ENCODE measurements at regions not wholly inside any gene's neighbourhood (a gene's known extent, or its start where the extent isn't known, plus 50 kb on each side); places are given as distances from the start of the nearest gene placed in this dataset.

DNA sequence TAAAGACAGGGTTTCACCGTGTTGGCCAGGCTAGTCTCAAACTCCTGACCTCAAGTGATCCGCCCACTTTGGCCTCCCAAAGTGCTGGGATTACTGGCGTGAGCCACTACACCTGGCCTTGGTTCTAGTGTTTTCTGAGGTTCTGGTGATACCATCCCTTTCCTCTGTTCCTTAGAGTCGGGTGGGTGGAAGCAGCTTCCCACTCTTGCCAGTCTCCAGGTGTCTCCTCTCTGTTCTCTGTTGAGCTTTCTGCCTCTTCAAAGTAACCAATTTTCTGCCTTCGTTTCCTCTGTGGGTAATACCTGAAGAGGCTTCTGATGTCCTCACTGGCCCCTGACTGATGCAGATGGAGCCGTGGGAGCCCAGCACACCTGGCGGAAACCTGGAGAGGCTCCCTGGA lies 53.4 kb upstream of the LHX5 start:
- no peak overlapping the region for H3K27ac Mint-ChIP-seq (ENCODE audit: unreplicated experiment)
- H3K9me3 Mint-ChIP-seq (ENCODE audit: unreplicated experiment): no peaks in the 10 kb centered on the region
- no peak for TF ChIP-seq CTCF (IDR thresholded peaks at IDR 0.05; ENCODE audit: unreplicated experiment)
- no peak for DNase-seq (ENCODE audit: low spot score)
- H3K4me3 Mint-ChIP-seq (ENCODE audit: unreplicated experiment): no peak overlapping the region
- no peaks in the 10 kb centered on the region for H3K27me3 Mint-ChIP-seq (ENCODE audit: unreplicated experiment)
- no peaks in the 10 kb centered on the region for H3K36me3 Mint-ChIP-seq (ENCODE audit: low read depth, unreplicated experiment)
- peaks cover 2% of the 10 kb centered on the region for H3K4me1 Mint-ChIP-seq (ENCODE audit: unreplicated experiment)

DNA sequence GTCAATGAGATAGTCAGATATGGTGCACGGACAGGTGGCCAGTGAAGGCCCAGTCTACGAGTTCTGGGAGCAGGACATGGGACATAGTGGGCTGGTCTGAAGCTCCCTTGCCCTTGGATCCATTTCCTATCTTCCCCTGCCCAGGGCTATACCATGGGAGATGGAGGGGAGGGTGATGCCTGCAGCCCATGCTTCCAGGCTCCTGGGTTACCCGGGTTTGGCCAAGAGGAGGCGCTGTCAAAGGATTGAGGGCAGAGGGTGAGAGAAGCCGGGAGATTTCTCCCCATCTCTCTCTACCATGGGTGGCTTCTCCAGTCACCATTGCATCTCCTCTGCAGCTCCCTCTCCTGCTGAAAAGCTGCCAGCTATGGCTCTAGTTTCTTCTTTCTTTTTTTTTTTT lies 52.8 kb upstream of the LHX5 start:
- no peak for DNase-seq (ENCODE audit: low spot score)
- peaks cover 2% of the 10 kb centered on the region for H3K4me1 Mint-ChIP-seq (ENCODE audit: unreplicated experiment)
- no peak for TF ChIP-seq CTCF (IDR thresholded peaks at IDR 0.05; ENCODE audit: unreplicated experiment)

GRCh38 chr12:113521708-113522107 lies 50.0 kb upstream of the LHX5 start:
- no peak for DNase-seq (ENCODE audit: low spot score)
- H3K9me3 Mint-ChIP-seq (ENCODE audit: unreplicated experiment): peaks cover 5% of the 10 kb centered on the region
- no peak overlapping the region for H3K4me3 Mint-ChIP-seq (ENCODE audit: unreplicated experiment)
- no peak overlapping the region for H3K27ac Mint-ChIP-seq (ENCODE audit: unreplicated experiment)
- no peaks in the 10 kb centered on the region for H3K4me1 Mint-ChIP-seq (ENCODE audit: unreplicated experiment)
- H3K27me3 Mint-ChIP-seq (ENCODE audit: unreplicated experiment): no peaks in the 10 kb centered on the region
- no peak for TF ChIP-seq CTCF (IDR thresholded peaks at IDR 0.05; ENCODE audit: unreplicated experiment)
- no peaks in the 10 kb centered on the region for H3K36me3 Mint-ChIP-seq (ENCODE audit: low read depth, unreplicated experiment)

More for the DNA sequence above, 52.8 kb upstream of the LHX5 start:
- no peak overlapping the region for H3K27ac Mint-ChIP-seq (ENCODE audit: unreplicated experiment)
- no peaks in the 10 kb centered on the region for H3K36me3 Mint-ChIP-seq (ENCODE audit: low read depth, unreplicated experiment)
- no peaks in the 10 kb centered on the region for H3K9me3 Mint-ChIP-seq (ENCODE audit: unreplicated experiment)
- H3K27me3 Mint-ChIP-seq (ENCODE audit: unreplicated experiment): no peaks in the 10 kb centered on the region
- no peak overlapping the region for H3K4me3 Mint-ChIP-seq (ENCODE audit: unreplicated experiment)
